HG03469 (cell line): ENCODE measurements at regions not wholly inside any gene's neighbourhood (a gene's known extent, or its start where the extent isn't known, plus 50 kb on each side); places are given as distances from the start of the nearest gene placed in this dataset.
"Not testable (repeated sequence)": the region's sequence is repeated elsewhere in the genome, so short reads cannot be mapped to it uniquely, and the experiment has no call there.

Source experiments
- ATAC-seq: cut with Tn5 transposase; IDR thresholded peaks from one replicate; pipeline ENCODE4 v1.9.1; 2021; ENCODE audit warnings: mild to moderate bottlenecking, moderate library complexity, moderate number of reproducible peaks; ENCODE audit not compliant: unreplicated experiment

GRCh38 chr3:177356113-177356512, 158.8 kb upstream of the TBL1XR1 start:
- ATAC-seq: no peak

DNA sequence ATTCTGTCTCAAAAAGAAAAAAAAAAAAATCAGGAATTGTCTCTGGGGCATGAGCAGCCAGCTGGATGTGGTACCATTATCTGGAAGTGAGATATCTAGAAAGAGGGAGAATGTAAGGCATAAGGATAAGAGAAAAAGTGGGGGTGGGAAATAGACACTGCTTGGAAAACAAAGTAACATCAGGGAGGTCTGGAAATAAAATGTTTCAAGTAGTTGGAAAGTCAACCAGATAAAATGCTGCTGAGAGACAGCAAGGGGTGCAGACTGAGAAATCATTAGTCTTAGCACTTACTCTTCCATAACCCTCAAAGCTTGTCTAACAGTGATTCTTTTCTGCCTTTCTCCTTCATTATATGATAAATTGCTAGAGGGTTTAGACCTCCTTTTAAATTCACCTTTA, 159.7 kb upstream of the TBL1XR1 start:
- ATAC-seq: no peak

GRCh38 chr3:177357352-177358090, 160.2 kb upstream of the TBL1XR1 start:
- no peak for ATAC-seq

DNA sequence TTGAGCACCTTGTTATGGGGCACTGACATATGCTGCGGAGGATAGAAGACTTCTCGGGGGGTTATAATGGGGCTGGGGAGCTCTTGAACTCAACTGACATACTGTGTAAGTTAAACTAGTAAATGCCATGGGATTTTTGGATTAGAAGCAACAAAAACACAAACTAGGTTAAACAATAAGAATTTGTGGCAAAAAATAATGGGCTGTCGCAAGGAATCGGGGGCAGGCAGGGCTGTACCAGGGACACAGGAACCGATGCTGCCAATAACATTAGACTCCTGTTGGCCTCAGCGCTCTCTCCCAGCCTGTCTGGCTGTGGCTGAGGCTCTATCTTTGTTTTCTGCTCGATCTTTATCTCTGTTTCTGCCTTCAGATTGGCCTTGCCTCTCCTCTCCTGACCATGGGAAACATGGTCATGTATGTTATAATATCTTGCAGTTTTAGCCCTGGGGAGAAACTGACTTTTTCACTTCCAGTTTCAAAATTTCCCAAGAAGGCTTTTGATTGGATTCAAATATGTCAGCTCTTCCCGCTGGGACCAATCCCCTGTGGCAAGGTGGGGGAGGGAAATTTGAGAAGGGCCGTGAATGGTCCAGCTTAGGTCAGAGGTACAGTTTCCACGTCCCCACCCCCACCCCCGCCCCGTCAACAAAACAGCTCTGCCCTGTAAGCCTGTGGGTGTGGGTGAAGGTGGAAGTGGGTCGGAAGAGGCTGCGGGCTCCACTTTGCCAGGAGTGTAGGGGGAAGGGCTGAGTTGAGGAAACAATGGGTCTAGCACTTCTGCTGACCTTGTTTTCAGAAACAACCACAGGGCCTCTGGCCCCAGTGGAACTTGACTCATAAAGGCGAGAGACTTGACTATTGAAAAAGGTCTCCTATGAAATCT, 161.1 kb upstream of the TBL1XR1 start:
- peak; percentile 31 for ATAC-seq

GRCh38 chr3:177358977-177359592, 161.8 kb upstream of the TBL1XR1 start:
- no peak for ATAC-seq

GRCh38 chr3:177359593-177360357, 162.5 kb upstream of the TBL1XR1 start:
- ATAC-seq: peak; percentile 66

DNA sequence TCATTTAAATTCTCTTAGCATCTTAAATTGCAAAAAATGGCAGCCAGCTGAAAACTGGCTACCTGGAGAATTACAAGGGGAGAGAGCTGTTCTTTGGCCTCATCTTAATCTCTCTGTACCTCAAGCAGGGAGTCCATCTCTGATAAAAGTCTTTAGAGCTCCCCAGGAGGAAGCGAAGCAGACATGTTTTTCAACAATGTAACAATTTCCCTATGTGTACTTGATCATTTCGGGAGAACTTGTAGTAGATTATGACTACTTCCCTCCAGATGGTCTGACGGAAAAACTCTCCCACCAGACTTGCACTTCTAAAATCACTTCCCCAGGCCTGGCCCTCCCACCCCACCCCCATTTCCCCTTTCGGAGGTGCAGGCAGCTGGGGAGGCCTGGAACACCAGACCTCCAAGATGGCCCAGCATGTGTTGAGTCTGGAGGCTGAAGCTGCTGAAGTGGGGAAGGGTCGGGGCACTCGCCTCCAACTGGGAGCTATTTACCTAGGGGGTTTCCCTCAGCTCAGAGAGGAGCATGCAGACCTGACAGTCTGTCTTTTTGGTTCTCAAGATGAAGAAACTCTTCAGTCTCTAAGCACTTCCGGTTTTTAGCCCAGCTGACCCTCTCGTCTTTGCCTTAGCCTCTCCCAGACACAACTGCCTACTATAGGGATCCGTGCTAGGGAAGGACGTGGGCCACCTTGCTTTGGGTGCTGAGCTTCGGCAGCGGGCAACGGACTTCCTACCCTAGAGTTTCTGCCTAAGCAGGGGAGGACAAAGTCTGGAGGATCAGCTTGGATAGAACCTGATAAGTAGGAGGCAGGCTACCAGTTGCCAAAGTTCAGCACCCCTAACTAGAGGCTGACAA, 164.0 kb upstream of the TBL1XR1 start:
- ATAC-seq: no peak

GRCh38 chr3:177362626-177363025, 165.3 kb upstream of the TBL1XR1 start:
- ATAC-seq: no peak

DNA sequence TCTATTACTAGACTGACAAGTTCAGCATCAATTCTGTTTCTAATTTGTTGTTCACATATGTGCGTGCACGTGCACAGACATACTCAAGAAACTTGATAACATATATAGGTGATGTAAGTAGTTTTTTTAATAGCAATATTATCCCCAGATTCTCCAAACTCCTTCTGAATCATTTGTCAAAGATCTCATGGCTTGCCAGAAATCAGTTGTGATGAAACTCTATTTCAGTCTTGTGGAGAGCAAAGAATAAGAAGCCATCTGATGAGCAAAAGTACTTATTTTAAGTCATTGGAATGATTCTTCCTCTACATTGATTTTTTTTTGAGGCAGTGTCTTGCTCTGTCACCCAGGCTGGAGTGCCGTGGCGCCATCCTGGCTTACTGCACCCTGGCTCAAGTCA, 167.0 kb upstream of the TBL1XR1 start:
- no peak for ATAC-seq

GRCh38 chr3:177365294-177365693, 168.0 kb upstream of the TBL1XR1 start:
- not testable (repeated sequence) for ATAC-seq

- ATAC-seq: no peak
Observed at GRCh38 chr3:177367788-177368187, 170.5 kb upstream of the TBL1XR1 start.

- no peak for ATAC-seq
Observed at GRCh38 chr3:177370246-177370822, 173.1 kb upstream of the TBL1XR1 start.

DNA sequence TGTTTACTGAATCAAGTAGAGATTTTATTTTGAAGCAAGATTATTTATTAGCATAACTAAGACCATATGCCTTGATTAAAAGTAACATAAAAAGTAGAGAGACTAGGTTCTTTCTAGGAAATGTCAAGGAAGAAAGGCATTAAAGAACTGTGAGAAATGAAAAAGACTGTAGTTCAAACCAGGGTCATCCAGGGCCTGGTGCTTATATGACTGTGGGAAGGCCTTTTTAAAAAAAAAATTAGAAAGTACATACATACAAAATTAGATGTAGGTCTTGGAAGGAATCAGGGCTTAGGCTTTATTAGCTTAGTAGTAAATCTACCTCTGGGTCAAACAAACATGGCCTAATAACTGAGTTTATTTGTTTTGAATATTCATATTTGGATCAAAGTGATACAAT, 173.9 kb upstream of the TBL1XR1 start:
- ATAC-seq: no peak

DNA sequence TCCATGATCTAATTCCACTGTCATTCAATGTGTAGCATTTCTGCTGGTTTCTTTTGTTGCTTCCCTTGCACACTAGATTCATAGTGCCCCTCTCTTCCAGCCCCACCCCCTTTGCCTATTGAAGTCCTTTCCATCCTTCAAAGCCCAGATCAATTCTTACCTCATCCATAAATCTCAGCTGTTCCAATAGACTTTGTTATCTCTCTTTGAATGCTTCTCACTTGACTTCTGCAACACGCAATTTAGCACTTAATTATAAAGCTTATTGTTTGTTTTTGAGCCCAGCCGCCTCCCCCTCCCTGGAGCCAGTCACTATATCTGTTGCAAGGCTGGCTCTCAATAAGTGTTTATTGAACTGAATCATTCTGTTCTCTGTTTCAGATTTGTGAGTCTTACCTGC, 174.6 kb upstream of the TBL1XR1 start:
- no peak for ATAC-seq

DNA sequence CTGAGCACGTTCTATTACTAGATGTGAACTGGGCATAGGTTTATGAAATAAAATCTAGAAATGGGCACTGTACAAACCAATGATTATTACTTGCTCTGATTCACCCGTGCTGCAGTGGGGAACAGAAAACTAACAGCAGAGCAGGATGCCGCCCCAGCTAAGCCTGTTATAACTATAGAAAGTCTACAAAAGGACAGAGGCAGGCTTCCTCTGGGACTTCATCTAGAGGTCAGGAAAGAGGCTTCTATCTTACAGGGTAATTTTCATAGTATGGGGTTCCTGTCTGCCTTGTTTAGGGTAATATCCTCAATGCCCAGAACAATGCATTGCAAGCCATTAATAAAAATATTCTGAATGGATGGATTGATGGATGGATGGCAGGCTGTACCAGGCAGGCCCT, 177.0 kb upstream of the TBL1XR1 start:
- no peak for ATAC-seq

DNA sequence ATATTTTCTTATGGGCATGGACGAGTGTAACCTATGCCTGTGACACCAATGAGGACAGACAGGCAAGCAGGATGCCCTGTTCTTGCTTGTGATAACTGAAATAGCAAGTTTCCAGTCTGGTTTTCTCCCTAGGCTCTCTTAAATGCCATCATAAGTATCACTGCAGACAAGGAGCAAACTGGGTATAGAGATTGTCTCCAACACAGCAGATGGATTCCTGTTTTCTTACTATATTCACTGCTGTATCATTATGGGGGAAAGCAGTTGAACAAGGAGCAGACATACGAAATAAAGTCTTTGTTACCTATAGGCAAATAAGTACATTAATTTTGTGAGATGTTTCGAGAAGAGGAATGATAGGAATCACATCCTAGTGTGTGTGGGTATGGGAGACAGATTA, 178.0 kb upstream of the TBL1XR1 start:
- no peak for ATAC-seq

DNA sequence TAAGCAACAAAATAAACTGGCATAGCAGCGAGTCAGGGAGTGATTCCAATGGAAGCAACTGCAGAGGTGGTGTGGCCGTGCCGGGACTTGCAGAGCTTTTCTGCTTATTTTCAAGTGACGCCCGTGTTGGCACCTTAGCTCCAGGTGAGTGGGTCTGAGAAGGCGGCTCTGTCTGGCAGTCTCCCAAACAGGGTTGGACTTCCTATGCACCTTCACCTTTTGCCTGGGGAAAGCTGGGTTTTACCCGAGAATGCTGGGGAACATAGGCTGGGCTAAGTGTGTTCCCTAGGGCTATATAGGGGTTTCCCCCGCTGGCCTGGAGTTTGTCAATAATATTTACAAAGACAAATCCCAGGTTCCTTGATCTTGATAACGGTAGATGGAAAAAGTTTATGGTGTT, 179.9 kb upstream of the TBL1XR1 start:
- no peak for ATAC-seq

DNA sequence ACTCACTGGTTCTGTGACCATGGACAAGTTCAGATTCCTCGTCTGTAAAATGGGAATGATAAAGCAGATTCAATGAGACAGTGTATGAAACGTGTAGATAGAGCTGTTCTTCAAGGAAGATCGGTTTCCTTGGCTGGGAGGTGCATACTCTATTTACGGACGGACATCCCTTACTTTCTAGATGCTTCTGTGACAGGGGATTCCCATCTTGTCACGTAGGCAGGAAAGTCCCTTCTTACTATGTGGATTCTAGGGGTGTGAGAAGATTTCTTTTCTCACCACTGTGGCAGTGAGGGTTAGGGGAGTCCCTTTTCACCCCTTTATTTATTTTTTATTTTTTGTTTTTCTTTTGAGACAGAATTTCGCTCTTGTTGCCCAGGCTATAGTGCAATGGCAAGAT, 180.9 kb upstream of the TBL1XR1 start:
- peak; percentile 51 for ATAC-seq

GRCh38 chr3:177379045-177379444, 181.8 kb upstream of the TBL1XR1 start:
- ATAC-seq: no peak

- ATAC-seq: no peak
Observed at GRCh38 chr3:177381070-177381469, 183.8 kb upstream of the TBL1XR1 start.
